ENCODE measurements at regions not wholly inside any gene's neighbourhood (a gene's known extent, or its start where the extent isn't known, plus 50 kb on each side); places are given as distances from the start of the nearest gene placed in this dataset.

- POLR2A ChIA-PET = no interaction called here
- Histone ChIP-seq H3K9ac (no peak overlapping the region), H3F3A (replicated peaks; ENCODE audit: insufficient read depth) (no peaks in the 10 kb centered on the region), H3K4me3 (ENCODE audit: low read depth in 2 of 2, low read length in 1 of 2) (no peak overlapping the region), H3K9me2 (no peaks in the 10 kb centered on the region), H3K27ac (ENCODE audit: low read depth in 2 of 2, low read length in 1 of 2) (no peak overlapping the region), H4K20me1 (ENCODE audit: insufficient read depth) (no peaks in the 10 kb centered on the region), H3K36me3 (replicated peaks in 1 of 2; ENCODE audit: control insufficient read depth in 1 of 2, insufficient read depth in 2 of 2, low read length in 1 of 2) (no peaks in the 10 kb centered on the region), H3K27me3 (ENCODE audit: insufficient read depth) (no peaks in the 10 kb centered on the region), H3K9me3 (no peaks in the 10 kb centered on the region), H3K79me2 (ENCODE audit: insufficient read depth) (no peaks in the 10 kb centered on the region), H3K4me2 (no peak overlapping the region), H2AFZ (ENCODE audit: low read depth) (no peak overlapping the region), H3K4me1 (ENCODE audit: control insufficient read depth in 1 of 2, insufficient read depth in 2 of 2, low read depth in 1 of 2, low read length in 1 of 2) (no peaks in the 10 kb centered on the region)
- no peak for DNase-seq
- CTCF ChIA-PET = no interaction called here
- WGBS (ENCODE audit: low lambda C conversion rate) = 10% methylated on average over 1 of the region's 1 CpG
- TF ChIP-seq CTCF (IDR thresholded peaks at IDR 0.05) = no peak
- TF ChIP-seq YY1 (IDR thresholded peaks at IDR 0.05; ENCODE audit: low read depth) = no peak
- TF ChIP-seq RXRA (IDR thresholded peaks at IDR 0.05; ENCODE audit: borderline replicate concordance, low read depth) = no peak
- TF ChIP-seq SIN3A (IDR thresholded peaks at IDR 0.05; ENCODE audit: borderline replicate concordance, low read depth, low read length) = no peak
- TF ChIP-seq JUND (IDR thresholded peaks at IDR 0.05) = no peak
- no peak for TF ChIP-seq CHD2 (IDR thresholded peaks at IDR 0.05; ENCODE audit: low read length, partially characterized antibody)
- no peak for TF ChIP-seq ELF1 (IDR thresholded peaks at IDR 0.05)
- no peak for TF ChIP-seq NFIC (IDR thresholded peaks at IDR 0.05; ENCODE audit: borderline replicate concordance)
- no peak for TF ChIP-seq REST (IDR thresholded peaks at IDR 0.05; ENCODE audit: low read depth, low read length)
- TF ChIP-seq MXI1 (IDR thresholded peaks at IDR 0.05; ENCODE audit: low read depth, low read length) = no peak
- TF ChIP-seq POLR2AphosphoS5 (IDR thresholded peaks at IDR 0.05; ENCODE audit: low read depth, low read length) = no peak
- TF ChIP-seq USF1 (IDR thresholded peaks at IDR 0.05; ENCODE audit: borderline replicate concordance, low read depth) = no peak
These were observed 631.7 kb downstream of the RPS29 start for GRCh38 chr14:48954446-48954845.

- no peak overlapping the region for H2AFZ ChIP-seq (ENCODE audit: low read depth)
- CTCF ChIA-PET = no interaction called here
- H3K9ac ChIP-seq = no peak overlapping the region
- no peak overlapping the region for H3K27ac ChIP-seq (ENCODE audit: low read depth in 2 of 2, low read length in 1 of 2)
- WGBS (ENCODE audit: low lambda C conversion rate) = 52% methylated on average over 4 of the region's 4 CpGs
- DNase-seq = no peak
- H3K36me3 ChIP-seq (replicated peaks in 1 of 2; ENCODE audit: control insufficient read depth in 1 of 2, insufficient read depth in 2 of 2, low read length in 1 of 2) = no peaks in the 10 kb centered on the region
- H3K9me3 ChIP-seq = no peaks in the 10 kb centered on the region
- H3K4me1 ChIP-seq (ENCODE audit: control insufficient read depth in 1 of 2, insufficient read depth in 2 of 2, low read depth in 1 of 2, low read length in 1 of 2) = no peaks in the 10 kb centered on the region
- H3K79me2 ChIP-seq (ENCODE audit: insufficient read depth) = no peaks in the 10 kb centered on the region
- POLR2A ChIA-PET = no interaction called here
- no peaks in the 10 kb centered on the region for H3K27me3 ChIP-seq (ENCODE audit: insufficient read depth)
- no peaks in the 10 kb centered on the region for H4K20me1 ChIP-seq (ENCODE audit: insufficient read depth)
- H3K4me2 ChIP-seq = no peak overlapping the region
- H3K9me2 ChIP-seq = no peaks in the 10 kb centered on the region
- no peak overlapping the region for H3K4me3 ChIP-seq (ENCODE audit: low read depth in 2 of 2, low read length in 1 of 2)
- H3F3A ChIP-seq (replicated peaks; ENCODE audit: insufficient read depth) = no peaks in the 10 kb centered on the region
- TF ChIP-seq GABPA (IDR thresholded peaks at IDR 0.05; ENCODE audit: low read depth) (no peak), SIN3A (IDR thresholded peaks at IDR 0.05; ENCODE audit: borderline replicate concordance, low read depth, low read length) (no peak), FOXM1 (IDR thresholded peaks at IDR 0.05; ENCODE audit: low read depth) (no peak), EZH2phosphoT487 (IDR thresholded peaks at IDR 0.05; ENCODE audit: borderline replicate concordance, low read depth) (no peak), JUND (IDR thresholded peaks at IDR 0.05) (no peak), GATA2 (CRISPR knock-in tag; IDR thresholded peaks at IDR 0.05) (no peak), RAD21 (IDR thresholded peaks at IDR 0.05; ENCODE audit: low read length) (no peak), PBX3 (IDR thresholded peaks at IDR 0.05) (no peak), ZBTB33 (IDR thresholded peaks at IDR 0.05; ENCODE audit: borderline replicate concordance, low read depth) (no peak), FOXJ3 (CRISPR knock-in tag; IDR thresholded peaks at IDR 0.05) (no peak), MEF2A (IDR thresholded peaks at IDR 0.05; ENCODE audit: borderline replicate concordance, low read depth) (no peak), RXRA (IDR thresholded peaks at IDR 0.05; ENCODE audit: borderline replicate concordance, low read depth) (no peak)
These were observed 641.4 kb downstream of the RPS29 start for GRCh38 chr14:48944809-48945208.

Measured in SK-N-SH (cell line).